Liver (tissue), 8 donors: ENCODE measurements at regions not wholly inside any gene's neighbourhood (a gene's known extent, or its start where the extent isn't known, plus 50 kb on each side); places are given as distances from the start of the nearest gene placed in this dataset.

Source experiments
- DNase-seq: peaks from one replicate; pipeline ENCODE4 v3.0.0-alpha.2; 2017; ENCODE audit warnings: low spot score
- H3K27ac ChIP-seq, 2 donors: one replicate each; pipeline ENCODE4 v1.7.0; 2013; ENCODE audit warnings: inconsistent platforms in 2 of 2, low read length in 2 of 2, control low read depth in 1 of 2, low read depth in 1 of 2, mild to moderate bottlenecking in 1 of 2
- H3K27me3 ChIP-seq, 4 donors: one replicate each; pipeline versions ENCODE4 v1.6.1 to v1.7.0; 2013; ENCODE audit warnings: low read length in 3 of 4, inconsistent platforms in 1 of 4, mild to moderate bottlenecking in 1 of 4, moderate library complexity in 1 of 4; ENCODE audit not compliant: control insufficient read depth in 4 of 4, insufficient read depth in 4 of 4
- H3K36me3 ChIP-seq, 4 donors: one replicate each; pipeline versions ENCODE4 v1.6.1 to v1.7.0; 2013; ENCODE audit warnings: low read length in 3 of 4, mild to moderate bottlenecking in 3 of 4, low read depth in 1 of 4, moderate library complexity in 1 of 4; ENCODE audit not compliant: control insufficient read depth in 4 of 4, insufficient read depth in 3 of 4
- H3K4me1 ChIP-seq, 4 donors: one replicate each; pipeline versions ENCODE4 v1.6.1 to v1.7.0; 2013; ENCODE audit warnings: low read length in 3 of 4, mild to moderate bottlenecking in 3 of 4, moderate library complexity in 1 of 4; ENCODE audit not compliant: control insufficient read depth in 4 of 4, insufficient read depth in 4 of 4
- H3K4me3 ChIP-seq, 3 donors: one replicate each; pipeline versions ENCODE4 v1.6.1 to v1.7.0; 2013; ENCODE audit warnings: low read length in 3 of 3, control low read depth in 1 of 3, low read depth in 1 of 3, mild to moderate bottlenecking in 1 of 3
- H3K9ac ChIP-seq, 2 donors: one replicate each; pipeline ENCODE4 v1.7.0; 2013; ENCODE audit warnings: low read length in 2 of 2, mild to moderate bottlenecking in 2 of 2, moderate library complexity in 2 of 2, control low read depth in 1 of 2, low read depth in 1 of 2
- H3K9me3 ChIP-seq, 4 donors: one replicate each; pipeline versions ENCODE4 v1.6.1 to v1.7.0; 2013; ENCODE audit warnings: low read length in 3 of 4; ENCODE audit not compliant: control insufficient read depth in 4 of 4
- FOXA1 ChIP-seq: IDR thresholded peaks from 2 replicates; pipeline ENCODE4 v1.6.1; 2016; ENCODE audit warnings: antibody characterized with exemption
- FOXA2 ChIP-seq: IDR thresholded peaks from 2 replicates; pipeline ENCODE4 v1.6.1; 2016; ENCODE audit warnings: antibody characterized with exemption
- JUND ChIP-seq, 2 donors: IDR thresholded peaks; 2 replicates each; pipeline ENCODE4 v1.6.1; 2016; ENCODE audit warnings: antibody characterized with exemption in 2 of 2
- NR2F2 ChIP-seq: IDR thresholded peaks from 2 replicates; pipeline ENCODE4 v1.6.1; 2016; ENCODE audit warnings: antibody characterized with exemption
- RXRA ChIP-seq, 2 donors: IDR thresholded peaks; 2 replicates each; pipeline ENCODE4 v1.6.1; 2017 to 2018; ENCODE audit warnings: antibody characterized with exemption in 2 of 2, mild to moderate bottlenecking in 1 of 2
- TAF1 ChIP-seq: conservative IDR thresholded peaks from 2 replicates; pipeline ENCODE4 v1.6.1; 2016; ENCODE audit warnings: antibody characterized with exemption, mild to moderate bottlenecking
- YY1 ChIP-seq: IDR thresholded peaks from 2 replicates; pipeline ENCODE4 v1.6.1; 2016; ENCODE audit warnings: antibody characterized with exemption, mild to moderate bottlenecking
- WGBS: extraction: QIAGEN DNeasy Blood & Tissue Kit; methylation state at CpG from one replicate; pipeline ENCODE4 v1.1.7; 2013; 5-methylcytosine and 5-hydroxymethylcytosine counted together
- TF ChIP-seq, protein P1 (sequence below): fragments of 150-350 bp; IDR thresholded peaks from 2 replicates; pipeline ENCODE4 v1.5.1; 2017; ENCODE audit warnings: improper control_type of control experiment, low read depth, low read length; ENCODE audit not compliant: missing input control
- TF ChIP-seq, protein P2 (sequence below): IDR thresholded peaks from 2 replicates; pipeline ENCODE4 v1.6.1; 2016; ENCODE audit warnings: antibody characterized with exemption
- TF ChIP-seq, protein P3 (sequence below): IDR thresholded peaks from 2 replicates; pipeline ENCODE4 v1.6.1; 2016; ENCODE audit warnings: antibody characterized with exemption, mild to moderate bottlenecking
- TF ChIP-seq, protein P4 (sequence below): IDR thresholded peaks from 2 replicates; pipeline ENCODE4 v1.6.1; 2016; ENCODE audit warnings: antibody characterized with exemption
- TF ChIP-seq, protein P5 (sequence below): IDR thresholded peaks from 2 replicates; pipeline ENCODE4 v1.6.1; 2016; ENCODE audit warnings: antibody characterized with exemption
- donor health status: healthy.
- donor health status: healthy.
- donor health status: healthy.
- donor health status: healthy.
- donor health status: healthy.

DNA sequence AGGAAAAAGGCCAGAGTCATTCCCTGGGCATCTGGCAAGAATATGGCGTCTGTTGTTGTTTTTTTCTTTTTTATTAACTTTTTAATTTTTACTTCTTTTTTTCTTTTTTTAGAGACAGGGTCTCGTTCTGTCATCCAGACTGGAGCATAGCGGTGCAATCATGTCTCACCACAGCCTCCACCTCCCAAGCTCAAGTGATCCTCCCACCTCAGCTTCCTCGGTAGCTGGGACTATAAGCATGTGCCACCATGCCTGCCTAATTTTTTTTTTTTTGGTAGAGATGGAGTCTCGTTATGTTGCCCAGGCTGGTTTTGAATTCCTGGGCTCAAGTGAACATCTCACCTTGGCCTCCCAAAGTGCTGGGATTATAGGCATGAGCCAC is 54.0 kb upstream of the PRDM11 start:
- Histone ChIP-seq H3K36me3 (no peaks in the 10 kb centered on the region), H3K9me3 (no peaks in the 10 kb centered on the region), H3K27me3 (no peaks in the 10 kb centered on the region), H3K4me1 (peaks cover 0 to 11% (median 5%) of the 10 kb centered on the region in 4 donors), H3K4me3 (no peak overlapping the region), H3K9ac (no peak overlapping the region), H3K27ac (no peak overlapping the region)
- 86% methylated on average over 5 of the region's 5 CpGs for WGBS
- TF ChIP-seq, protein P1, sequence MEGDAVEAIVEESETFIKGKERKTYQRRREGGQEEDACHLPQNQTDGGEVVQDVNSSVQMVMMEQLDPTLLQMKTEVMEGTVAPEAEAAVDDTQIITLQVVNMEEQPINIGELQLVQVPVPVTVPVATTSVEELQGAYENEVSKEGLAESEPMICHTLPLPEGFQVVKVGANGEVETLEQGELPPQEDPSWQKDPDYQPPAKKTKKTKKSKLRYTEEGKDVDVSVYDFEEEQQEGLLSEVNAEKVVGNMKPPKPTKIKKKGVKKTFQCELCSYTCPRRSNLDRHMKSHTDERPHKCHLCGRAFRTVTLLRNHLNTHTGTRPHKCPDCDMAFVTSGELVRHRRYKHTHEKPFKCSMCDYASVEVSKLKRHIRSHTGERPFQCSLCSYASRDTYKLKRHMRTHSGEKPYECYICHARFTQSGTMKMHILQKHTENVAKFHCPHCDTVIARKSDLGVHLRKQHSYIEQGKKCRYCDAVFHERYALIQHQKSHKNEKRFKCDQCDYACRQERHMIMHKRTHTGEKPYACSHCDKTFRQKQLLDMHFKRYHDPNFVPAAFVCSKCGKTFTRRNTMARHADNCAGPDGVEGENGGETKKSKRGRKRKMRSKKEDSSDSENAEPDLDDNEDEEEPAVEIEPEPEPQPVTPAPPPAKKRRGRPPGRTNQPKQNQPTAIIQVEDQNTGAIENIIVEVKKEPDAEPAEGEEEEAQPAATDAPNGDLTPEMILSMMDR: no peak
- TF ChIP-seq JUND (IDR thresholded peaks at IDR 0.05): no peak
- no peak for TF ChIP-seq NR2F2
- TF ChIP-seq, protein P2, sequence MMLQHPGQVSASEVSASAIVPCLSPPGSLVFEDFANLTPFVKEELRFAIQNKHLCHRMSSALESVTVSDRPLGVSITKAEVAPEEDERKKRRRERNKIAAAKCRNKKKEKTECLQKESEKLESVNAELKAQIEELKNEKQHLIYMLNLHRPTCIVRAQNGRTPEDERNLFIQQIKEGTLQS: no peak
- no peak for TF ChIP-seq RXRA (IDR thresholded peaks at IDR 0.05)
- no peak for TF ChIP-seq TAF1
- no peak for TF ChIP-seq FOXA2
- TF ChIP-seq, protein P3, sequence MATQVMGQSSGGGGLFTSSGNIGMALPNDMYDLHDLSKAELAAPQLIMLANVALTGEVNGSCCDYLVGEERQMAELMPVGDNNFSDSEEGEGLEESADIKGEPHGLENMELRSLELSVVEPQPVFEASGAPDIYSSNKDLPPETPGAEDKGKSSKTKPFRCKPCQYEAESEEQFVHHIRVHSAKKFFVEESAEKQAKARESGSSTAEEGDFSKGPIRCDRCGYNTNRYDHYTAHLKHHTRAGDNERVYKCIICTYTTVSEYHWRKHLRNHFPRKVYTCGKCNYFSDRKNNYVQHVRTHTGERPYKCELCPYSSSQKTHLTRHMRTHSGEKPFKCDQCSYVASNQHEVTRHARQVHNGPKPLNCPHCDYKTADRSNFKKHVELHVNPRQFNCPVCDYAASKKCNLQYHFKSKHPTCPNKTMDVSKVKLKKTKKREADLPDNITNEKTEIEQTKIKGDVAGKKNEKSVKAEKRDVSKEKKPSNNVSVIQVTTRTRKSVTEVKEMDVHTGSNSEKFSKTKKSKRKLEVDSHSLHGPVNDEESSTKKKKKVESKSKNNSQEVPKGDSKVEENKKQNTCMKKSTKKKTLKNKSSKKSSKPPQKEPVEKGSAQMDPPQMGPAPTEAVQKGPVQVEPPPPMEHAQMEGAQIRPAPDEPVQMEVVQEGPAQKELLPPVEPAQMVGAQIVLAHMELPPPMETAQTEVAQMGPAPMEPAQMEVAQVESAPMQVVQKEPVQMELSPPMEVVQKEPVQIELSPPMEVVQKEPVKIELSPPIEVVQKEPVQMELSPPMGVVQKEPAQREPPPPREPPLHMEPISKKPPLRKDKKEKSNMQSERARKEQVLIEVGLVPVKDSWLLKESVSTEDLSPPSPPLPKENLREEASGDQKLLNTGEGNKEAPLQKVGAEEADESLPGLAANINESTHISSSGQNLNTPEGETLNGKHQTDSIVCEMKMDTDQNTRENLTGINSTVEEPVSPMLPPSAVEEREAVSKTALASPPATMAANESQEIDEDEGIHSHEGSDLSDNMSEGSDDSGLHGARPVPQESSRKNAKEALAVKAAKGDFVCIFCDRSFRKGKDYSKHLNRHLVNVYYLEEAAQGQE: no peak
- TF ChIP-seq, protein P4, sequence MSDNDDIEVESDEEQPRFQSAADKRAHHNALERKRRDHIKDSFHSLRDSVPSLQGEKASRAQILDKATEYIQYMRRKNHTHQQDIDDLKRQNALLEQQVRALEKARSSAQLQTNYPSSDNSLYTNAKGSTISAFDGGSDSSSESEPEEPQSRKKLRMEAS: no peak
- TF ChIP-seq, protein P5, sequence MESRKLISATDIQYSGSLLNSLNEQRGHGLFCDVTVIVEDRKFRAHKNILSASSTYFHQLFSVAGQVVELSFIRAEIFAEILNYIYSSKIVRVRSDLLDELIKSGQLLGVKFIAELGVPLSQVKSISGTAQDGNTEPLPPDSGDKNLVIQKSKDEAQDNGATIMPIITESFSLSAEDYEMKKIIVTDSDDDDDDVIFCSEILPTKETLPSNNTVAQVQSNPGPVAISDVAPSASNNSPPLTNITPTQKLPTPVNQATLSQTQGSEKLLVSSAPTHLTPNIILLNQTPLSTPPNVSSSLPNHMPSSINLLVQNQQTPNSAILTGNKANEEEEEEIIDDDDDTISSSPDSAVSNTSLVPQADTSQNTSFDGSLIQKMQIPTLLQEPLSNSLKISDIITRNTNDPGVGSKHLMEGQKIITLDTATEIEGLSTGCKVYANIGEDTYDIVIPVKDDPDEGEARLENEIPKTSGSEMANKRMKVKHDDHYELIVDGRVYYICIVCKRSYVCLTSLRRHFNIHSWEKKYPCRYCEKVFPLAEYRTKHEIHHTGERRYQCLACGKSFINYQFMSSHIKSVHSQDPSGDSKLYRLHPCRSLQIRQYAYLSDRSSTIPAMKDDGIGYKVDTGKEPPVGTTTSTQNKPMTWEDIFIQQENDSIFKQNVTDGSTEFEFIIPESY: no peak
- no peak for DNase-seq

DNA sequence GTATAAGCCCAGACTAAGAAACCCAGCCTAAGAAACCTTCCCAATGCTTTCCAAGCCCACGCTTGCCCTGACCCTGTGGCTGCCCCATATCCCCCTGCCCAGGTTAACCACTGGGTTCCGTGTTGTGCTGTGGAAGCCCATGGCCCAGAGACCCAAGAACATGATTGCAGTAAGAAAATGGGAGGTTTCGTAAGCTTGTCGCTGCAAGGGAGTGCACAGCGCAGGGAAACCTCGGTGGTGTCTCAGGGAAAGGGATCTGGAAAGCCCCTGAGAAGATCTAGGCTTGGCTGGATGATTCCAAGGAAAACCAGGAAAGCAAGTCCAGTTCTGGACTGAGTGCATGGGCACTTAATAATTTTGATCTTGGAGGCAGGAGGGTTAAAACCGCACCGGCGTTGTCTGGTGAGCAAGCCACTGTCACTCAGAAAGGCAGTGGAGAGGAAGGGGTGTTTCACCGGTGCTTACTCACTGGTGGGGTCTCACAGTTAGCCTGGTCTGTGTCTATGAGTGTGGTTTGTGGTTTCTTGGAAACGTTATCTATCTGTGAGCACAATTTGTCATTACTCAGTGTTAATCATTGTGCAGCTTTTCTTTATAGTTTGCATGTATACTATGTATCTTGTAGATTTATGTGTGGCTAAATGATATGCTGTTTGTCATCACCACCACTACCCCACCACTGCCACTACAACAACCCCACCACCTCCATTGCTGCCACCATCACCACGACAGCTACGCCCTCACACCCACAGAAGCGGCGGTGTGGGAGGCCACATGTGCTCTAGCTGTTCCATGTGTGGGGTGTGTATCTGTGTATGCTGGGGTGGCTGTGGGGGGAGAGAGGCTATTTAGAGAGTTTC is 53.3 kb upstream of the PRDM11 start:
- H3K4me3 ChIP-seq: no peak overlapping the region
- no peaks in the 10 kb centered on the region for H3K27me3 ChIP-seq
- H3K9ac ChIP-seq: no peak overlapping the region
- H3K9me3 ChIP-seq: no peaks in the 10 kb centered on the region
- H3K27ac ChIP-seq: no peak overlapping the region
- H3K36me3 ChIP-seq: no peaks in the 10 kb centered on the region
- peaks cover 0 to 11% (median 5%) of the 10 kb centered on the region in 4 donors for H3K4me1 ChIP-seq
- no peak for DNase-seq
- 80% methylated on average over 15 of the region's 15 CpGs for WGBS
- no peak for TF ChIP-seq NR2F2
- no peak for TF ChIP-seq FOXA1
- TF ChIP-seq, protein P4: no peak
- no peak for TF ChIP-seq YY1
- no peak for TF ChIP-seq TAF1
